DMS 273 (cell line): ENCODE measurements at regions not wholly inside any gene's neighbourhood (a gene's known extent, or its start where the extent isn't known, plus 50 kb on each side); places are given as distances from the start of the nearest gene placed in this dataset.
"Not testable (repeated sequence)": the region's sequence is repeated elsewhere in the genome, so short reads cannot be mapped to it uniquely, and the experiment has no call there.

Experiments
- DNase-seq: peaks from one replicate; lab custom pipeline; 2025; ENCODE audit not compliant: unreplicated experiment; lab: John Stamatoyannopoulos, UW

DNA sequence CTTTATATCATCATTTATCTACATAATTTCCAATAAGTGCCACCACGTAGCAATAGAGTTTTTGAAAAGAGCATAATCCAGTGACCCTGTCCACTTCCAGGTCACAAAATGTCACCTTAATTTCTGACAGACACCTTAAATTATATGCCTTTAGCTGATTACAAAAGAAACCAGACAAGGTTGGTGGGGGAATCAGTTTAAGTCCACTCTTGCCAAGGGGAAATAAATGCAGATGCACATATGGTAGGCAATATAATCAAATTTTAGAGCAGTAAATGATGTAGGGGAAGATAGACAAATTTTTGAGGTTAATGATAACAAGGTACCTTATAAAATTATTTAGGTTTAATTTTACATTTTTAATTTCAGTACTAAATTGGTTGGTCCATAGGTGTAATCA, 253.5 kb downstream of the ZIC1 start:
- no peak for DNase-seq

DNA sequence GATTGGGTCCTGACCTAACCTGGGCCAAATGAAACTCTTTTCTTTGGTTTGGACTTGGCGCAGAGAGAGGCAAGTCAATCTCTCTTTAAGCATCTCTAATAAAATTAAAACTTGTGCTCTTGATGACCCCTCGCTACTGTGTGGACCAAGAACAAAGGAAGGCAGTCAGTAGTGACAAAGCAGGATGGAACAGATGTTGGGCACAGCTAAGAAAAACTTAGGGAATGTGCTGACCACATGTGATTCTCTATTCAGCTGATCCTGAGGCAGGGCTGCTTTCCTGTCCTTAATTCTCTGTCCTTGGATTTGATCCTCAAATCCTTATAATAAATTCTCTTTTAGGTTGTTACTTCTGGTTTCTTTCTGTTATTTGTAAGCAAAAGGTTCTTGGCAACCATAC, 259.9 kb downstream of the ZIC1 start:
- DNase-seq: no peak

DNA sequence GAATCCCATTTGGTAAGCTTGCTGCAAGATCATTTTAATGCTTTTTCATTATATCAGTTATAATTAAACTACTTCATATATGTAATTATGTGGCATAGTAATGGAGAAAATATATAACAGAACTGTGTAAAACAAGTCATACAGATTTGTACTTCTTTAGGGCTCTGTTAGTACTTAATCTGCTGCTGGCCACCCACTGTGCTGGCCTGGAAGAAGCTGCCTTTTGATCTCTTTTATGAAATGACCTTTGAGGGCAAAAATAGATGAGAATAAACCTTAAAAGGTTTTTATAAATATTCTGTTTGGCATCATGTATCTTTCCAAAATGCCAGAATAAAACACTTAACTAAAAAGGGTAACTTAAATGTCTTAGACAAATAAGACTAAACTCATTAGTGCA, 262.9 kb downstream of the ZIC1 start:
- DNase-seq: no peak

DNA sequence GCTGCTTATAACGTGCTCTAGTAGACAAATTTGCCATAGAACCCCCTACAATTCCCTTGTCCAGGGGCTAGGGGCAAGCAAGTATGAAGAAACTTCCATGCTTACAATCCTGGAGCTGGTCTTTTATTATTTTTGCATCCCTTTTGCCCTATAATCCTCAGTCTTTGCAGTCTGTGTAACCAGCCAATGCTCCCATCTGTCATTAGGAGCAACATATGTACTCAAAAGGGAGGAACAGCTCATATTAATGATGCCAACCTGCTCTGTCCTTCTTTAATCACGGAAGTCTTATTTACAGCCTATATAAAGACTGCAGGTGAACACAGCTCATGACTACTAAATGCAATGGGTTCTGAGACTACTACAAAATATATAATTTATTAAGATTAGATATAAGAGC, 263.3 kb downstream of the ZIC1 start:
- DNase-seq: no peak

DNA sequence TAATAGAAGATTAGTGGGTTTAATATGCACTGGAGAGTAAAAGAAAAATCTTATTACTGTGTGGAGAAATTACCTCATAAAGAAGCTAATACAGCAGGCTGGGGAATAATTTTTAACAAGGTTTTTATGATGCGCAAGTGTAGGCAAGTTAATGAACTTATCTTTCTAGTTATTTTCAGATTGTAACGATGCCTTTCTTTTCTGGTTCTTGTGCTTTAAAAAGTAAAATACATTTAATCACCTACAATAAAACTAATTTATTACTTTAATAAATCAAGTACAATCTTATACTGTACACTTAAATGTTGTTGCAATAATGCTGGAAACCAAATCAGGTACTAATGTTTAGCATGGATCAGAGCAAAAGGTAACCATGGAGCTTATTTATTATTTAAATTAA, 266.6 kb downstream of the ZIC1 start:
- DNase-seq: no peak

DNA sequence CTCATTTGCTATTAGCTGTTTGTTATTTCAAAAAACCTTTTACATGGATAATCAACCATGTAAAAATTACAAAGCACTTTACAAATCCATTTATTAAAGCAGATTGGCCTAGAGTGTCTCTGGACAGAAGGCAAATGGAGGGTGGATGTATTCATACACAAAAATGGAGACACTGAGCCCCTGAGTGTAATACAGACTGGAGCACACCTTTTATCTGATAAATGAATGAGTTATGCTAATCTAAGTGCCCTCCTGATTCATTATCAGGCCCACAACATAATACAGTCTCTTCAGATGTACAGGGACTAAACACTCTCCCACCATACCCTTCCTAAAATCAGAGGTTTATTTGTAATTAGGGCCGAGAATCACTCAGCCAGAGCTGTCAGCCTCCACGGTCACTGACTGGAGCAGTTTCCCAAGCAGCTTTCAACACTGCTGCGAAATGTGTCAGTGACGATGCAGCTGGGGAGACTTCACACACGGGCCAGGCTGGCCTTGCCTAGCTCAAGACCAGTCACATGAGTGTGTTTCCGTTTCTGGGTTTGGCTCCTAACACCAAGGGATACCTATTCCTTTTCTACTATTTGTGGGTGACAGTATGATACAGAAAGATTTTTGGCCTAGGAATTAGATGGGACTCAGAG, 271.8 kb downstream of the ZIC1 start:
- no peak for DNase-seq

DNA sequence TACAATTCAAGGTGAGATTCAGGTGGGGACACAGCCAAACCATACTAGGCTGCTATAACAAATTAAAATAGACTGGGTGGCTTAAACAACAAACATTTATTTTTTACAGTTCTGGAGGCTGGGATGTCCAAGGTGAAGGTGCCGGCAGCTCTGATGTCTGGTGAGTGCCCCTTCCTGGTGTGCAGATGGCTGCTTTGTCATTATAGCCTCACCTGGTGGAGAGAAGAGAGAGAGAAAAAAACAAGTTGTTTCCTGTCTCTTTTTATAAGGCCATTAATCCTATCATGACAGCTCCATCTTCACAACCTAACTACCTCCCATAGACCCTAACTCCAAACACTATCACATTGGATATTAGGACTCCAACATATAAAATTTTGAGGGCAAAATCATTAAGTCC, 279.7 kb downstream of the ZIC1 start:
- no peak for DNase-seq

DNA sequence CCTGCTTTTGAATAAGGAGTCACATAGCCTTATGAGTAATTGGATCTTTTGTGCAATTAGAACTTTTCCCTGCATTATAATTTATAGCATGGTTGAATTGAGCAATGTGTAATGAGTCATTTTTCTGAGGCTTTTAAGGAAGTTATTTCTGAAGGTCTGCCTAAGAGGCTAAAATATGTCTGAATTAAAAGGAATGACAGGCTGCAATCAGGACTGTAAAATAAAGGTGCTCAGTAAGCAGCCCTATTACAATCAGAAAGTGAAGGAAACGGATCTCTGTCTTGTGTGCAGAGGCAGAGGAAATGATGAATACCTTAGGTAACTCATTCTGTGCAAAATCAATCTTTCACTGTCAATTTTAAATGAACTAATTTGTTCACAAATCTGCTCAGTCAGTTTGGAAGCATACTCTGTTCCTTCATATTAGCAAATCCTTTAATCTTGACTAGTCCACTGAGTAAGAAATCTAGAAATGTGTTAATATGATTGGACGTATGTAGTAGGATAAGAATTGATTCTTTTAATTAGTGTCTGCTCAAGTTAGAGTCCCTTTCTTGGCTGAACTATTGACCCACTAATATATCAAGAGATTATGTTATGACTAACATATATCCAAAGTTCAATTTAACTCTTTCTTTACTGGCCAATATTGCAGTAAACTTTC, 290.1 kb downstream of the ZIC1 start:
- no peak for DNase-seq

DNA sequence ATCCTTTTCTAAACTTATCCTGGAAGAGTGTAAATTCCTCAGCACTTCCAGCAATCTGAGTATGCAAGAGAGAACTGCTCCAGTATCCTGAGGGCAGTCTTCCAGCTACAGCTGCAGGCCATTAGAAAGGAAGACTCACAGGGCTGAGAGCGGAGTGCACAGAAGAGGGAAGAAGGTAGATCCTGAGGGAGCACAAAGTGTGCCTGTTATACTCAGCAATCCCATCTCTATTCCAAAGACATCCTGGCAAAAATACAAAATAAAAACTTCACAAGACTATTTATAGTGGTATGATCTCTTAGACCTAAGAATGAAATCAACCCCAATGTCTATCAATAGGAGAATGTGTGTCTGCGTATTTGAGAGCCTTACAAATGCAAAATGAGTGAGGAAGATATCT, 292.0 kb downstream of the ZIC1 start:
- DNase-seq: no peak

DNA sequence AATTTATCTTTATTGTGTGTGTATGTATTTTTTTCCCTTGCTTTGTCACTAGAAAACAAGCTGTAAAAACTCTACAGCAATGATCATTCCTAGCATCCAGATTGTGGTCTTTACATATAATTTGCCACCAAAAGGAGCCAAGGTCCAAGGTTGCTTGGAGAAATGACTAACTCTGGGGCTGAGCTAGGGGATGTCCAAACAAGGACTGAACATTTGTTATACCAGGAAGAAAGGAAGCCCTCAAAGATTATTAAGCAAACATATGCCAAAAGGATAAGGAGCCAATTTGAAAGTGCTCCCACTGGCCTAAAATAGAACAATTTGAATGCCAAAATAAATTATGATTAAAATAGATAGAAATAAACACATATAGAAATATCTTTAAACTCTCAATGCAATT, 293.3 kb downstream of the ZIC1 start:
- DNase-seq: no peak

DNA sequence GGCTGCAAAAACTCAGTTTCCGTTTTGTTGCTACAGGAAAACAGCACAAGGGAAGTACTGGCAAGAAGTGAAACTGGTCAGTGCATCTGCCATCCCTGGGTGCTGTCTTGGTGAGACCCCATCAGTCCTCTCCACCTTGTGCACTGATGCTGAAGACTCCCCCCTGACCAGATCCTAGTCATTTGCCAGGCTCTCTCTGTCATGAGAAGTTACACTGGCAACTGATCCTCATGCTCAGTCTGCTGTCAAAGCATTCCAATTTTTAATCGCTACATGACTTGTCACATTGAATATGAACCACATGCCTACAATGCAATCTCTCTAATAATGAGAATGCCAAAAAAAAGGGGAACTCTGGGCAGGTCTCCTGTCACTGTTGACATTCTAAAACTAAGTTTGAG, 296.5 kb downstream of the ZIC1 start:
- no peak for DNase-seq

DNA sequence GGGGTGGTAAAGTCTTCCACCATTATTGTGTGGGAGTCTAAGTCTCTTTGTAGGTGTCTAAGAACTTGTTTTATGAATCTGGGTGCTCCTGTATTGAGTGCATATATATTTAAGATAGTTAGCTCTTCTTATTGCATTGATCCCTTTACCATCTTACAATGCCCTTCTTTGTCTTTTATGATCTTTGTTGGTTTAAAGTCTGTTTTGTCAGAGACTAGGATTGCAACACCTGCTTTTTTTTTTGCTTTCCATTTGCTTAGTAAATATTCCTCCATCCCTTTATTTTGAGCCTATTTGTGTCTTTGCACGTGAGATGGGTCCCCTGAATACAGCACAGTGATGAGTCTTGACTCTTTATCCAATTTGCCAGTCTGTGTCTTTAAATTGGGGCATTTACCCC, 301.6 kb downstream of the ZIC1 start:
- DNase-seq: not testable (repeated sequence)

DNA sequence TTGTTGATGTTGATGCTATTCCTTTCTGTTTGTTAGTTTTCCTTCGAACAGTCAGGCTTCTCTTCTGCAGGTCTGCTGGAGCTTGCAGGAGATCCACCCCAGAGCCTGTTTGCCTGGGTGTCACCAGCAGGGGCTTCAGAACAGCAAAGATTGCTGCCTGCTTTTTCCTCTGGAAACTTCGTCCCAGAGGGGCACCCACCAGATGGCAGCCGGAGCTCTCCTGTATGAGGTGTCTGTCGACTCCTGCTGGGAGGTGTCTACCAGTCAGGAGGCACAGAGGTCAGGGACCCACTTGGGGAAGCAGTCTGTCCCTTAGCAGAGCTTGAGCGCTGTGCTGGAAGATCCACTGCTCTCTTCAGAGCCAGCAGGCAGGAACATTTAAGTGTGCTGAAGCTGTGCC, 303.2 kb downstream of the ZIC1 start:
- DNase-seq: no peak

DNA sequence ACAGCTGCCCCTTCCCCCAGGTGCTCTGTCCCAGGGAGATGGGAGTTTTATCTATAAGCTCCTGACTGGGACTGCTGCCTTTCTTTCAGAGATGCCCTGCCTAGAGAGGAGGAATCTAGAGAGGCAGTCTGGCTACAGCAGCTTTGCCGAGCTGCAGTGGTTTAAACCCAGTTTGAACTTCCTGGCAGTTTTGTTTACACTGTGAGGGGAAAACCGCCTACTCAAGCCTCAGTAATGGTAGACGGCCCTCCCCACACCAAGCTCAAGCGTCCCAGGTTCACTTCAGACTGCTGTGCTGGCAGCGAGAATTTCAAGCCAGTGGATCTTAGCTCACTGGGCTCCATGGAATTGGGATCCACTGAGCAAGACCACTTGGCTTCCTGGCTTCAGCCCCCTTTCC, 303.6 kb downstream of the ZIC1 start:
- DNase-seq: not testable (repeated sequence)

DNA sequence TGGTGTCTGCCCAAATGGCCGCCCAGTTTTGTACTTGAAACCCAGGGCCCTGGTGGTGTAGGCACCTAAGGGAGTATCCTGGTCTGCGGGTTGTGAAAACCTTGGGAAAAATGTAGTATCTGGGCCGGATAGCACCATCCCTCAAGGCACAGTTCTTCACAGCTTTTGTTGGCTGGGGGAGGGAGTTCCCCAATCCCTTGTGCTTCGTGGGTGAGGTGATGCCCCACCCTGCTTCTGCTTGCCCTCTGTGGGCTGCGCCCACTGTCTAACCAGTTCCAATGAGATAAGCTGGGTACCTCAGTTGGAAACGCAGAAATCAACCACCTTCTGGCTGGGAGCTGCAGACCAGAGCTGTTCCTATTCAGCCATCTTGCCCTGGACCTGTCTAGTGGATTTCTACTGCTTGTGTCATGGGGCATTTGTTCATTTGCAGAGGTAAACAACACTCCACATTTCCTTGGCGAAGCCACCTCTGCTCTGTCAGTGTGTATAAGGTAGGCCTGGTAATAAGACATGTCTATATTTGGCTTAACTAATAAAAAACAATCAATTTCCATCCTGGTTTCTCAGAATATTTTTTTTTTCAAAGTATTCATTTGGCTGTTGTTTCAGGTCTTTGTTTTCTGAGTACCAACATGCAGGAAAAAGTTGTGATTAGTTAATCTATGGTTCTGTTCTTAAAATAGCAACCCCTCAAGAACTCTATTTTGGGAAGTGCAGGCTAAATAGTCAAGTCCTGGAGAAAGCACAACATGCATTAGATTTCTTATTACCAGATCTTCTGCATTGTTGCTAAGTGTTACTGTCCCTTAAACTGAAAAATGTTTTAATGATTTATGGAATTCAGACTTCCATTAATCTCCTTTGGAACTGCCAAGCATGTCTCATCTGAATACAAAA, 304.3 kb downstream of the ZIC1 start:
- no peak for DNase-seq

DNA sequence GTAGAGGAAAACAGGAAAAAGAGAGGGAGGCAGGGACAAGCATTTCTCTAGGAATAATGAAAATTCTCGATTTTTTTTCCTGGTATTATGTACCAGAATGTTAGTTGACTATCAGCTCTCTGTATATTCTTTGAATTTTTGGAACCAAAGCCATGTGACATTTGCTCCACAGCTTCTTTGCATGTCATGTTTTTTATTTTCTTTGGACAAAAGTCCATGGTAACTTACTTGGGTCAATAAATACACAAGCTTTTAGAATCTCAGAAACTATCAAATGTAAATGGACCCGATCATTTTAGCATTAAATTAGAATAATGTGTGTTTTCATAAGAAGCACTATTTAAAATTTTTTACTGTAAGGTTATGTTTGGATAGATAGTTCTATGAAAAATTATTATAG, 320.5 kb downstream of the ZIC1 start:
- DNase-seq: no peak

DNA sequence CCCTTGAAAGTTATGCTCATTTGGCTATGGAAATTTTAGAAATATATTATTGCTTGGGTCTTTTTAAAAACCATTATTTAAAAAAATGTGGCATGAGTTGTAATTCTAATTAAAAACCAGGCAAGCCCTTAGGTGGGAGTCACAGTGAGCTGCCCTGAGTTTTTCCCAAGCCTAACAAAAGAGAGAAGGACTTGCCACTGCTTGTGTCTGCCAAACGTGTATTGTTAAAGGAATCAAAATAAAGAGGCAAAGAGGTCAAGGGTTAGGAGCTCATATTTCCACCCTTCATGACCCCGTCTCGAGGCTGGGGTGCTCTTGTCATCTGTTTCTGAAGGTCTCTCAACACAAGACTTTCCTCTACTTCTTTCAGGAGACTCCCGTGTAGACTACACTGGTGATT, 321.1 kb downstream of the ZIC1 start:
- DNase-seq: no peak

DNA sequence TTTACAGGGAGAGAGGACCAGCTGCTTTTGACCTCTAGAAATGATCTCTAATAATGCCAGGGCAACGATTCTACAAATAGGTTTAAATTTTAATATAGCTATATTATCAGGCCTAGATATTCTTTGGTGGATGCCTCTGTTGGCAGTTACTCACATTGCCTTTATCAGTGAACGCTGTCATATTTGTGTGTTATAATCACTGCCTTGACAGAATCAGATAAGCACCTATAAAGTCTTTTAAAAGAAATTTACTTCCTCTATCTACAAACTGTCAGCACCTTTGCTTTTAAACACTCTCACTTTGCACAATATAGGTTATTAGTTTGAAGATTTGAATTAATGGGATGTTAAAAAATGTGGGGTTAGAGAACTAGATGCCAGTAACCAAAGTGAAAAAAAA, 324.1 kb downstream of the ZIC1 start:
- no peak for DNase-seq

DNA sequence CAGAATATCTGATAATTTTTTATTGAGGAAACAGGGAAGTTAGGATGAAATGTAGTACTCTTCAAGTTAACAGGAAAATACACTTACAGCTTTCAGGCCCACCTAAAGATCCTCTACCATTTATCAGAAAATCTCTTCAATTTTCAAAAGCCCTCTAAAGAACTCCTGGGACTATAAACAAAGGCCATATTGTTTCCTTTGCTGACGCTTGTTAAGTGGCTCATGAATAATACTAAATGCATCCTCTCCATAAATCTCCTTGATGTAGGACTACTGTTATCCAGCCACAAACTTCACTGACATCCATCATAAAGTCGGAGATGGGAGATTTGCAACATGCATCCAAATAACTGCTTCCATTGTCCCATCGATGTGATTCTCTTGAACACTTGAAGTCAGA, 326.5 kb downstream of the ZIC1 start:
- no peak for DNase-seq

DNA sequence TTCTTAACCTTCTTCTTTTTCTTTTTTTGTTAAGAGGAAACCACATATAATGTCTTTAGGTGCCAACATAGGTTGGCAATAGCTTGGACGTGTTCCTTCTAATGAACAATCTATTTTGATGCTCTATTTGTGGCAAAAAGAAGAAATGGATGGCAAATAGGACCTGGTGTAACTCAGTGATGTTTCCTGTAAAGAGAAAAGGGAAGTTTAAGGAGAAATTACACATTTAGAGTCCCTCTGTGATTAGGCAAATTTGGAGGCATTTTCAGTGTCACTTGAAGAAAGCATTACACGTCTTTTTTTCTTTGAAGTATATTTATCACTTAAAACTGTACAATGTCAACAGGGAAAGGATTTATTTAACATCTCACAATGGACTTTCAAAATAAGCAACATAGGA, 327.1 kb downstream of the ZIC1 start:
- no peak for DNase-seq

DNA sequence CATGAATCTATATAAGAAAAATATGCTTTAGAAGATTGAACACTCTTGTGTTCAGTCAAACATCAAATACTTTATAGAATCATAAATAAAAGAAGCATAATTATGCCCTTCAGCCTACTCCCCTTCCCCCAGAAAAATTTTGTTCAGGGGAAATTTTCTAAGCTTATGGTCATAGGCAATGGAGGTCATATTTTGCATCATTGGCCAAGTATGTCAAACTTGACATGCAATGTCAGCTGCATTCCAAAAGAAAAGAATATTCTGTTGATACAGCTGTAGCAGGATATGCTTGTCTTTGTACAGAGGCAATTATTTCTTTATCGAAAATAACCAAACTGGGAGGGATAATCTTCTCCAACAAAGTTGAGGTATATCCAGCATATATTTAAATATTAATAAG, 328.2 kb downstream of the ZIC1 start:
- DNase-seq: no peak

DNA sequence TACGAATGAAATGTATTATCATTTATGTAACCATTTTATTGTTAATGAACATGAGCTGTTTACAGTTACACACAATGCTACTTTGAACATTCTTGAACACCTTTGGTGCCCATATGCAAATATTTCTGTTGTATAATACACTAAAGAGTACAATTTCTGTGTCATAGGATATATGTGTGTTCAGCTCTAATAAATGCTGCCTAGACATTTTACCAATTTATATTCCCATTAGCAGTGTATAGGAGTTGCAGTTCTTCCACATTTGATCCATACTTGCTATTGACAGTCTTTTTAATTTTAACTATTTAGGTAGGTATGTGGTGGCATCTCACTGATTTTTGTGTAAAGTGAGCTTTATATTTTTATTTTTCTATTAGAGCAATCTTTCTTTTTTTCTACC, 331.8 kb downstream of the ZIC1 start:
- DNase-seq: no peak
